H1 (cell line): ENCODE measurements at regions not wholly inside any gene's neighbourhood (a gene's known extent, or its start where the extent isn't known, plus 50 kb on each side); places are given as distances from the start of the nearest gene placed in this dataset.

ENCODE experiments used
- CTCF ChIA-PET: fragments of 300-600 bp; sonication (Branson Sonifier 250); formaldehyde crosslinking; loops from one replicate; lab custom pipeline; 2021; ENCODE audit not compliant: partially characterized antibody; lab: Charles Lee
- POLR2A ChIA-PET: fragments of 300-600 bp; sonication (Branson Sonifier 250); formaldehyde crosslinking; loops from one replicate; lab custom pipeline; 2021; ENCODE audit warnings: inconsistent platforms; ENCODE audit not compliant: partially characterized antibody; lab: Charles Lee
- DNase-seq, 2 experiments: peaks; one replicate each; pipeline versions ENCODE4 v3.0.0 to v3.0.0-alpha.2; 2010 to 2022; ENCODE audit warnings: low spot score in 2 of 2, low read depth in 1 of 2, mixed read lengths in 1 of 2
- FAIRE-seq: peaks from 2 replicates; lab custom pipeline; 2011; peaks lifted over from hg19 to GRCh38; lab: Jason Lieb, UNC
- H2AFZ ChIP-seq: 2 replicates; pipeline ENCODE4 v1.8.1; 2012; ENCODE audit warnings: low read length, inconsistent platforms
- H2AK5ac ChIP-seq: 2 replicates; pipeline ENCODE4 v1.6.1; 2013; ENCODE audit warnings: low read depth, low read length
- H2BK120ac ChIP-seq: replicated peaks from 2 replicates; pipeline ENCODE3; 2013; ENCODE audit warnings: low read depth, low read length, inconsistent platforms
- H2BK12ac ChIP-seq: 2 replicates; pipeline ENCODE4 v1.6.1; 2013; ENCODE audit warnings: low read depth, low read length
- H2BK15ac ChIP-seq: 2 replicates; pipeline ENCODE4 v1.6.1; 2013; ENCODE audit warnings: low read length
- H2BK20ac ChIP-seq: 2 replicates; pipeline ENCODE4 v1.6.1; 2013; ENCODE audit warnings: low read length
- H2BK5ac ChIP-seq: 2 replicates; pipeline ENCODE4 v1.6.1; 2013; ENCODE audit warnings: low read depth, low read length
- H3K14ac ChIP-seq: 2 replicates; pipeline ENCODE4 v1.6.1; 2013; ENCODE audit warnings: inconsistent platforms; ENCODE audit not compliant: insufficient read length
- H3K18ac ChIP-seq: 2 replicates; pipeline ENCODE4 v1.6.1; 2013; ENCODE audit warnings: low read length; ENCODE audit errors: extremely low read depth
- H3K23ac ChIP-seq: 2 replicates; pipeline ENCODE4 v1.6.1; 2013; ENCODE audit warnings: inconsistent platforms; ENCODE audit not compliant: insufficient read length
- H3K23me2 ChIP-seq: 2 replicates; pipeline ENCODE4 v1.6.1; 2013; ENCODE audit warnings: low read depth, low read length
- H3K27ac ChIP-seq: 2 replicates; pipeline ENCODE4 v1.6.1; 2011; ENCODE audit warnings: low read depth, low read length, inconsistent platforms
- H3K27me3 ChIP-seq, 4 experiments: replicated peaks in 1 of 4; 1 replicate in 1 of 4; 2 replicates in 3 of 4; pipeline versions ENCODE4 v1.6.1 to v1.8.1; 2011 to 2013; ENCODE audit warnings: low read length in 3 of 4, mild to moderate bottlenecking in 3 of 4, inconsistent platforms in 2 of 4, mixed read lengths in 2 of 4, moderate library complexity in 1 of 4; ENCODE audit not compliant: control insufficient read depth in 3 of 4, insufficient read depth in 3 of 4; ENCODE audit errors: extremely low read depth in 1 of 4
- H3K36me3 ChIP-seq, 4 experiments: 2 replicates each; pipeline versions ENCODE4 v1.6.1 to v1.8.1; 2011 to 2013; ENCODE audit warnings: mild to moderate bottlenecking in 4 of 4, low read length in 3 of 4, moderate library complexity in 2 of 4, control low read depth in 1 of 4, inconsistent platforms in 1 of 4; ENCODE audit not compliant: insufficient read depth in 4 of 4, control insufficient read depth in 2 of 4
- H3K4ac ChIP-seq: replicated peaks from 2 replicates; pipeline ENCODE3; 2013; ENCODE audit warnings: low read length, low read depth, mixed read lengths, inconsistent platforms; ENCODE audit not compliant: insufficient read length
- H3K4me1 ChIP-seq, 4 experiments: replicated peaks in 1 of 4; 1 replicate in 1 of 4; 2 replicates in 3 of 4; pipeline versions ENCODE4 v1.6.1 to v1.8.1; 2011 to 2013; ENCODE audit warnings: low read length in 3 of 4, inconsistent platforms in 2 of 4, mixed read lengths in 1 of 4; ENCODE audit not compliant: insufficient read depth in 4 of 4, control insufficient read depth in 3 of 4
- H3K4me2 ChIP-seq, 2 experiments: 2 replicates each; pipeline versions ENCODE4 v1.6.1 to v1.8.1; 2011 to 2013; ENCODE audit warnings: low read depth in 2 of 2, low read length in 2 of 2, control low read depth in 1 of 2, inconsistent platforms in 1 of 2, mild to moderate bottlenecking in 1 of 2; ENCODE audit not compliant: insufficient read depth in 1 of 2
- H3K4me3 ChIP-seq, 4 experiments: fragments of 200-600, 300-600 bp in 1 of 4; sonication (generic), shearing (Covaris generic), sonication (Bioruptor Twin) in 1 of 4; 2 replicates each; pipeline versions ENCODE4 v1.5.1 to v1.8.1; 2011 to 2016; ENCODE audit warnings: low read length in 4 of 4, low read depth in 3 of 4, control low read depth in 2 of 4, inconsistent platforms in 2 of 4, mild to moderate bottlenecking in 2 of 4, mixed read lengths in 1 of 4, moderate library complexity in 1 of 4; ENCODE audit not compliant: insufficient read depth in 2 of 4; ENCODE audit errors: extremely low read depth in 1 of 4
- H3K56ac ChIP-seq: replicated peaks from 2 replicates; pipeline ENCODE3; 2013; ENCODE audit warnings: low read depth, mild to moderate bottlenecking, mixed read lengths, low read length, inconsistent platforms; ENCODE audit not compliant: insufficient read length
- H3K79me1 ChIP-seq: 2 replicates; pipeline ENCODE4 v1.6.1; 2013; ENCODE audit warnings: low read depth, low read length, control low read depth
- H3K79me2 ChIP-seq, 2 experiments: 2 replicates each; pipeline versions ENCODE4 v1.6.1 to v1.8.1; 2012 to 2013; ENCODE audit warnings: low read length in 2 of 2, mild to moderate bottlenecking in 2 of 2, inconsistent platforms in 1 of 2; ENCODE audit not compliant: insufficient read depth in 2 of 2, control insufficient read depth in 1 of 2
- H3K9ac ChIP-seq, 4 experiments: replicated peaks in 1 of 4; 1 replicate in 1 of 4; 2 replicates in 3 of 4; pipeline versions ENCODE4 v1.6.1 to v1.8.1; 2011 to 2013; ENCODE audit warnings: low read depth in 3 of 4, low read length in 3 of 4, control low read depth in 2 of 4, mild to moderate bottlenecking in 2 of 4, moderate library complexity in 2 of 4, inconsistent platforms in 1 of 4; ENCODE audit errors: extremely low read depth in 1 of 4
- H3K9me3 ChIP-seq, 2 experiments: 2 replicates each; pipeline versions ENCODE4 v1.6.1 to v1.8.1; 2012 to 2013; ENCODE audit warnings: mild to moderate bottlenecking in 2 of 2, moderate library complexity in 2 of 2, control low read depth in 1 of 2, inconsistent platforms in 1 of 2, low read depth in 1 of 2, low read length in 1 of 2, mixed read lengths in 1 of 2; ENCODE audit not compliant: insufficient read depth in 2 of 2
- H4K20me1 ChIP-seq, 2 experiments: replicated peaks in 1 of 2; 2 replicates each; pipeline versions ENCODE3 to v1.8.1; 2011 to 2013; ENCODE audit warnings: inconsistent platforms in 2 of 2, low read length in 2 of 2, mild to moderate bottlenecking in 1 of 2; ENCODE audit not compliant: insufficient read depth in 2 of 2, control insufficient read depth in 1 of 2
- H4K5ac ChIP-seq: 2 replicates; pipeline ENCODE4 v1.6.1; 2013; ENCODE audit warnings: low read length, low read depth, mixed read lengths, inconsistent platforms; ENCODE audit not compliant: insufficient read length
- H4K8ac ChIP-seq: 2 replicates; pipeline ENCODE4 v1.8.0; 2013; ENCODE audit warnings: mild to moderate bottlenecking, moderate library complexity, low read length, inconsistent platforms; ENCODE audit not compliant: insufficient read depth; ENCODE audit errors: extremely low read depth
- H4K91ac ChIP-seq: replicated peaks from 2 replicates; pipeline ENCODE3; 2013; ENCODE audit warnings: low read length, mixed read lengths, inconsistent platforms; ENCODE audit not compliant: insufficient read length
- EGR1 ChIP-seq: IDR thresholded peaks from 2 replicates; pipeline ENCODE4 v1.6.1; 2011; ENCODE audit warnings: low read depth, low read length, borderline replicate concordance
- PHF8 ChIP-seq: fragments of 200-600 bp; sonication (generic); conservative IDR thresholded peaks from 2 replicates; pipeline ENCODE4 v1.7.1; 2012; ENCODE audit warnings: low read depth, mild to moderate bottlenecking, inconsistent platforms, low read length, moderate library complexity
- SAP30 ChIP-seq: fragments of 300-600 bp; sonication (generic); IDR thresholded peaks from 2 replicates; pipeline ENCODE4 v1.7.1; 2012; ENCODE audit warnings: low read length, moderate library complexity, mild to moderate bottlenecking, inconsistent platforms; ENCODE audit not compliant: insufficient read depth, insufficient replicate concordance
- SIN3A ChIP-seq, 2 experiments: IDR thresholded peaks in 1 of 2; conservative IDR thresholded peaks in 1 of 2; 2 replicates each; pipeline ENCODE4 v1.6.1; 2011 to 2012; ENCODE audit warnings: low read length in 2 of 2, improper control_type of control experiment in 1 of 2, low read depth in 1 of 2, mild to moderate bottlenecking in 1 of 2
- SP1 ChIP-seq: IDR thresholded peaks from 2 replicates; pipeline ENCODE4 v1.6.1; 2011; ENCODE audit warnings: low read depth, low read length
- SP2 ChIP-seq: IDR thresholded peaks from 2 replicates; pipeline ENCODE4 v1.6.1; 2012; ENCODE audit warnings: mild to moderate bottlenecking, low read length, inconsistent platforms
- SP4 ChIP-seq: IDR thresholded peaks from 2 replicates; pipeline ENCODE4 v1.6.1; 2012; ENCODE audit warnings: low read length, inconsistent platforms
- TAF7 ChIP-seq: optimal IDR thresholded peaks from 2 replicates; pipeline ENCODE3; 2011; ENCODE audit warnings: low read depth, mild to moderate bottlenecking, inconsistent platforms, low read length, moderate library complexity, borderline replicate concordance
- WGBS, 2 experiments: shearing (Covaris generic) in 1 of 2; methylation state at CpG; one replicate each; pipeline versions ENCODE4 v1.1.6 to v1.1.7; 2013 to 2015; ENCODE audit warnings: low lambda C conversion rate in 2 of 2, mixed read lengths in 2 of 2, inconsistent platforms in 1 of 2, low coverage in 1 of 2, missing lambda C conversion rate in 1 of 2; ENCODE audit not compliant: insufficient replicate concordance in 2 of 2, insufficient coverage in 1 of 2, insufficient read length in 1 of 2; ENCODE audit errors: extremely low coverage in 1 of 2, missing lambda C conversion rate in 1 of 2; 5-methylcytosine and 5-hydroxymethylcytosine counted together

GRCh38 chr16:59886021-59886420, 1151.9 kb upstream of the GOT2 start:
- POLR2A ChIA-PET, result no interaction called here
- Histone ChIP-seq H2BK20ac (no peak overlapping the region), H3K9me3 (no peaks in the 10 kb centered on the region), H3K56ac (no peak overlapping the region), H3K4me3 (no peak overlapping the region), H2BK5ac (no peak overlapping the region), H2BK120ac (no peak overlapping the region), H3K23ac (no peak overlapping the region), H3K27ac (no peak overlapping the region), H3K79me2 (no peaks in the 10 kb centered on the region), H2AK5ac (no peak overlapping the region), H4K5ac (no peak overlapping the region), H3K4me1 (no peaks in the 10 kb centered on the region), H3K4me2 (no peak overlapping the region), H3K9ac (no peak overlapping the region), H2BK12ac (no peak overlapping the region), H2BK15ac (no peak overlapping the region), H4K8ac (no peak overlapping the region), H3K27me3 (no peaks in the 10 kb centered on the region), H3K79me1 (no peaks in the 10 kb centered on the region), H3K23me2 (no peaks in the 10 kb centered on the region), H3K36me3 (no peaks in the 10 kb centered on the region), H4K20me1 (no peaks in the 10 kb centered on the region), H3K14ac (no peak overlapping the region), H3K4ac (no peak overlapping the region), H2AFZ (no peak overlapping the region), H3K18ac (no peak overlapping the region), H4K91ac (no peak overlapping the region)
- WGBS, 2 experiments, result 94% methylated on average over 2 of the region's 2 CpGs; no CpG with 5 or more reads in 1 of the 2 experiments
- FAIRE-seq (no peak), DNase-seq (no peak)
- TF ChIP-seq EGR1, result no peak
- no peak for TF ChIP-seq SP2
- no peak for TF ChIP-seq TAF7
- no peak for TF ChIP-seq SAP30
- no peak for TF ChIP-seq SP1
- TF ChIP-seq PHF8, result no peak
- TF ChIP-seq SIN3A (conservative IDR thresholded peaks at IDR 0.05 in 1 of 2, IDR thresholded peaks at IDR 0.05 in 1 of 2; ENCODE audit: low read depth in 1 of 2, low read length in 2 of 2), result no peak
- TF ChIP-seq SP4, result no peak
- CTCF ChIA-PET, result no interaction called here
